H9 (cell line): ENCODE measurements at regions not wholly inside any gene's neighbourhood (a gene's known extent, or its start where the extent isn't known, plus 50 kb on each side); places are given as distances from the start of the nearest gene placed in this dataset.

Experiments
- DNase-seq: peaks from one replicate; pipeline ENCODE4 v3.0.0-alpha.2; 2017
- H2AFZ ChIP-seq: one replicate; pipeline ENCODE4 v1.6.1; 2013; ENCODE audit warnings: mild to moderate bottlenecking, low read length, control low read depth, moderate library complexity
- H2AK5ac ChIP-seq: 2 replicates; pipeline ENCODE4 v1.6.1; 2013; ENCODE audit warnings: low read length, control low read depth, mixed read lengths; ENCODE audit not compliant: insufficient read length
- H2BK120ac ChIP-seq: one replicate; pipeline ENCODE4 v1.6.1; 2013; ENCODE audit warnings: low read depth, mild to moderate bottlenecking, low read length, control low read depth, inconsistent platforms; ENCODE audit not compliant: poor library complexity, severe bottlenecking
- H2BK12ac ChIP-seq: 2 replicates; pipeline ENCODE4 v1.6.1; 2013; ENCODE audit warnings: low read length, control low read depth, mixed read lengths, low read depth; ENCODE audit not compliant: insufficient read length
- H2BK15ac ChIP-seq: 2 replicates; pipeline ENCODE4 v1.6.1; 2013; ENCODE audit warnings: low read depth, low read length, control low read depth
- H2BK20ac ChIP-seq: one replicate; pipeline ENCODE4 v1.6.1; 2013; ENCODE audit warnings: low read depth, mild to moderate bottlenecking, low read length, control low read depth, inconsistent platforms; ENCODE audit not compliant: poor library complexity, severe bottlenecking
- H2BK5ac ChIP-seq: 2 replicates; pipeline ENCODE4 v1.6.1; 2013; ENCODE audit warnings: low read length, control low read depth, mixed read lengths; ENCODE audit not compliant: insufficient read length
- H3K14ac ChIP-seq: 2 replicates; pipeline ENCODE4 v1.6.1; 2013; ENCODE audit warnings: low read length, control low read depth; ENCODE audit not compliant: insufficient read depth
- H3K18ac ChIP-seq: 2 replicates; pipeline ENCODE4 v1.6.1; 2013; ENCODE audit warnings: low read depth, mild to moderate bottlenecking, mixed read lengths, low read length, control low read depth; ENCODE audit not compliant: insufficient read length
- H3K23ac ChIP-seq: 2 replicates; pipeline ENCODE4 v1.6.1; 2013; ENCODE audit warnings: low read length, control low read depth, mixed read lengths, low read depth; ENCODE audit not compliant: insufficient read length
- H3K23me2 ChIP-seq: 2 replicates; pipeline ENCODE4 v1.6.1; 2013; ENCODE audit warnings: low read depth, mild to moderate bottlenecking, mixed read lengths, low read length, control low read depth; ENCODE audit not compliant: insufficient read length, poor library complexity, severe bottlenecking
- H3K27ac ChIP-seq: 2 replicates; pipeline ENCODE4 v1.5.1; 2013; ENCODE audit warnings: low read length, control low read depth, mixed read lengths, low read depth; ENCODE audit not compliant: insufficient read length
- H3K27me3 ChIP-seq: 2 replicates; pipeline ENCODE4 v1.6.1; 2013; ENCODE audit warnings: low read length, control low read depth, inconsistent platforms; ENCODE audit not compliant: insufficient read depth
- H3K4ac ChIP-seq: 2 replicates; pipeline ENCODE4 v1.6.1; 2013; ENCODE audit warnings: low read depth, mild to moderate bottlenecking, control low read depth, inconsistent platforms, low read length, moderate library complexity
- H3K4me1 ChIP-seq: 2 replicates; pipeline ENCODE4 v1.6.1; 2013; ENCODE audit warnings: low read length, control low read depth, inconsistent platforms; ENCODE audit not compliant: insufficient read depth
- H3K4me2 ChIP-seq: 2 replicates; pipeline ENCODE4 v1.6.1; 2013; ENCODE audit warnings: low read length, control low read depth, mixed read lengths; ENCODE audit not compliant: insufficient read length, insufficient read depth
- H3K56ac ChIP-seq: 2 replicates; pipeline ENCODE4 v1.6.1; 2013; ENCODE audit warnings: low read depth, mild to moderate bottlenecking, mixed read lengths, low read length, control low read depth; ENCODE audit not compliant: insufficient read length
- H3K79me1 ChIP-seq: 2 replicates; pipeline ENCODE4 v1.6.1; 2013; ENCODE audit warnings: low read depth, mild to moderate bottlenecking, moderate library complexity, low read length, control low read depth, inconsistent platforms; ENCODE audit not compliant: insufficient read depth, poor library complexity, severe bottlenecking
- H3K79me2 ChIP-seq: 2 replicates; pipeline ENCODE4 v1.6.1; 2013; ENCODE audit warnings: low read length, control low read depth, inconsistent platforms; ENCODE audit not compliant: insufficient read depth
- H3K9ac ChIP-seq: 2 replicates; pipeline ENCODE4 v1.6.1; 2013; ENCODE audit warnings: low read length, control low read depth, mixed read lengths; ENCODE audit not compliant: insufficient read length; ENCODE audit errors: extremely low read depth
- H3K9me3 ChIP-seq: one replicate; pipeline ENCODE4 v1.6.1; 2013; ENCODE audit warnings: low read depth, low read length, inconsistent platforms; ENCODE audit not compliant: control insufficient read depth
- H3T11ph ChIP-seq: one replicate; pipeline ENCODE4 v1.6.1; 2013; ENCODE audit warnings: mild to moderate bottlenecking, low read length, control low read depth, inconsistent platforms
- H4K20me1 ChIP-seq: one replicate; pipeline ENCODE4 v1.6.1; 2013; ENCODE audit not compliant: control insufficient read depth, insufficient read length, insufficient read depth
- H4K5ac ChIP-seq: 2 replicates; pipeline ENCODE4 v1.6.1; 2013; ENCODE audit warnings: low read depth, mild to moderate bottlenecking, mixed read lengths, low read length, control low read depth; ENCODE audit not compliant: insufficient read length
- H4K8ac ChIP-seq: replicated peaks from 2 replicates; pipeline ENCODE4 v1.6.1; 2013; ENCODE audit warnings: low read length, control low read depth, mixed read lengths, low read depth; ENCODE audit not compliant: insufficient read length
- H4K91ac ChIP-seq: 2 replicates; pipeline ENCODE4 v1.6.1; 2013; ENCODE audit warnings: low read depth, mild to moderate bottlenecking, moderate library complexity, mixed read lengths, low read length, control low read depth; ENCODE audit not compliant: insufficient read length
- H3K27ac Mint-ChIP-seq, 3 experiments: 2 replicates in 2 of 3; 3 replicates in 1 of 3; pipeline ENCODE4 v1.8.0; 2020 to 2021; ENCODE audit warnings: mixed read lengths in 3 of 3, mild to moderate bottlenecking in 1 of 3, moderate library complexity in 1 of 3
- H3K27me3 Mint-ChIP-seq: 2 replicates; pipeline ENCODE4 v1.8.0; 2021; ENCODE audit warnings: low read depth, mild to moderate bottlenecking, moderate library complexity, mixed read lengths
- H3K36me3 Mint-ChIP-seq, 3 experiments: 2 replicates in 2 of 3; 3 replicates in 1 of 3; pipeline ENCODE4 v1.8.0; 2020 to 2021; ENCODE audit warnings: low read depth in 3 of 3, mixed read lengths in 3 of 3; ENCODE audit not compliant: insufficient read depth in 1 of 3
- H3K4me1 Mint-ChIP-seq, 2 experiments: 2 replicates each; pipeline ENCODE4 v1.8.0; 2020; ENCODE audit warnings: mixed read lengths in 2 of 2
- H3K4me3 Mint-ChIP-seq, 2 experiments: 2 replicates in 1 of 2; 3 replicates in 1 of 2; pipeline ENCODE4 v1.8.0; 2020 to 2021; ENCODE audit warnings: mild to moderate bottlenecking in 2 of 2, mixed read lengths in 2 of 2, moderate library complexity in 1 of 2
- H3K9me3 Mint-ChIP-seq, 2 experiments: 2 replicates in 1 of 2; 3 replicates in 1 of 2; pipeline ENCODE4 v1.8.0; 2020; ENCODE audit warnings: mild to moderate bottlenecking in 2 of 2, mixed read lengths in 2 of 2, moderate library complexity in 1 of 2
- WGBS: extraction: QIAGEN DNeasy Blood & Tissue Kit; methylation state at CpG from one replicate; pipeline ENCODE4 v1.1.7; 2013; ENCODE audit warnings: missing lambda C conversion rate, low lambda C conversion rate, mixed read lengths; ENCODE audit not compliant: insufficient read length; ENCODE audit errors: extremely low coverage; 5-methylcytosine and 5-hydroxymethylcytosine counted together
- TF ChIP-seq, protein P1 (sequence below): fragments of 200-600 bp; sonication (generic); conservative IDR thresholded peaks from 3 replicates; pipeline ENCODE4 v1.8.0; 2021; ENCODE audit warnings: antibody characterized with exemption, mild to moderate bottlenecking

DNA sequence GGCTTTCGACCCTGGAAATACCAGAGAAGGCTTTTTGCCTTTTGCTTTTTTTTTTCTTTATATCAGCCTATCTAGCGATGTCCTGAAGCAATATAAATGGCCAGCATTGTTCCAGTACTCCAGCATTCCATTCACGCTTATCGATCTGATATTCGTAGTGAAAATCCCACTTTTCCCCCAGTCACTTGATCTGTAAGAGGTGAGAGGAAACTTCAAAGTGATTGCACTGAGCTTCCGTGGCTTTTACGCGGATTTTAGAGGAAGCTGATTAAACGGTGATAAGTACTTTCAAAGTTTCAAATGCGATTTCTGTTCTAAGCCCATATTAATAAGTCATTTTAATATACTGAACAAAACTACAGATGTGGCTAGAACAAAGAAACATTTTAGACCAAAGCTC lies 725.5 kb downstream of the TRIML1 start:
- Histone ChIP-seq H3T11ph (no peak overlapping the region), H3K27me3 (no peaks in the 10 kb centered on the region; the same call in 1 of the 2 replicates), H3K79me1 (no peaks in the 10 kb centered on the region), H2BK15ac (no peak overlapping the region), H3K9ac (no peak overlapping the region), H4K20me1 (no peaks in the 10 kb centered on the region), H3K9me3 (no peaks in the 10 kb centered on the region), H3K23me2 (no peaks in the 10 kb centered on the region), H2BK12ac (no peak overlapping the region), H2AFZ (no peak overlapping the region), H3K14ac (no peak overlapping the region), H2BK120ac (no peak overlapping the region), H3K56ac (no peak overlapping the region), H4K8ac (no peak overlapping the region), H2BK5ac (no peak overlapping the region), H3K79me2 (no peaks in the 10 kb centered on the region), H3K4me2 (no peak overlapping the region), H3K23ac (no peak overlapping the region), H2AK5ac (no peak overlapping the region), H3K27ac (no peak overlapping the region), H4K5ac (no peak overlapping the region), H2BK20ac (no peak overlapping the region), H3K4ac (no peak overlapping the region), H3K4me1 (no peaks in the 10 kb centered on the region), H3K18ac (no peak overlapping the region), H4K91ac (no peak overlapping the region)
- H3K4me3 Mint-ChIP-seq: no peak overlapping the region
- no peak for DNase-seq
- TF ChIP-seq, protein P1, sequence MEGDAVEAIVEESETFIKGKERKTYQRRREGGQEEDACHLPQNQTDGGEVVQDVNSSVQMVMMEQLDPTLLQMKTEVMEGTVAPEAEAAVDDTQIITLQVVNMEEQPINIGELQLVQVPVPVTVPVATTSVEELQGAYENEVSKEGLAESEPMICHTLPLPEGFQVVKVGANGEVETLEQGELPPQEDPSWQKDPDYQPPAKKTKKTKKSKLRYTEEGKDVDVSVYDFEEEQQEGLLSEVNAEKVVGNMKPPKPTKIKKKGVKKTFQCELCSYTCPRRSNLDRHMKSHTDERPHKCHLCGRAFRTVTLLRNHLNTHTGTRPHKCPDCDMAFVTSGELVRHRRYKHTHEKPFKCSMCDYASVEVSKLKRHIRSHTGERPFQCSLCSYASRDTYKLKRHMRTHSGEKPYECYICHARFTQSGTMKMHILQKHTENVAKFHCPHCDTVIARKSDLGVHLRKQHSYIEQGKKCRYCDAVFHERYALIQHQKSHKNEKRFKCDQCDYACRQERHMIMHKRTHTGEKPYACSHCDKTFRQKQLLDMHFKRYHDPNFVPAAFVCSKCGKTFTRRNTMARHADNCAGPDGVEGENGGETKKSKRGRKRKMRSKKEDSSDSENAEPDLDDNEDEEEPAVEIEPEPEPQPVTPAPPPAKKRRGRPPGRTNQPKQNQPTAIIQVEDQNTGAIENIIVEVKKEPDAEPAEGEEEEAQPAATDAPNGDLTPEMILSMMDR: no peak
- H3K27ac Mint-ChIP-seq: no peak overlapping the region
- no peaks in the 10 kb centered on the region for H3K27me3 Mint-ChIP-seq
- WGBS: no CpG with 5 or more reads among the region's 10 CpGs
- peaks cover 14 to 16% of the 10 kb centered on the region in 2 experiments; a peak in 4 of 5 replicates for H3K9me3 Mint-ChIP-seq
- H3K4me1 Mint-ChIP-seq: no peaks in the 10 kb centered on the region
- H3K36me3 Mint-ChIP-seq: peaks cover 0 to 11% (median 0%) of the 10 kb centered on the region in 3 experiments; a peak in 3 of 7 replicates
